Panc1 (cell line): ENCODE measurements at regions not wholly inside any gene's neighbourhood (a gene's known extent, or its start where the extent isn't known, plus 50 kb on each side); places are given as distances from the start of the nearest gene placed in this dataset.

Experiments used
- ATAC-seq: fragments of 200-7000 bp; cut with Tn5 transposase; 2 replicates; pipeline ENCODE4 v1.9.1; 2020; ENCODE audit warnings: mild to moderate bottlenecking, moderate library complexity
- BruUV-seq: library from RNA; stranded (reverse); fragments of 400-500 nt; replicated peaks from 2 replicates; lab custom pipeline; 2021; lab: Mats Ljungman, UMichigan
- CTCF ChIA-PET: fragments of 300-600 bp; sonication (Branson Sonifier 250); formaldehyde crosslinking; loops from one replicate; lab custom pipeline; 2022; ENCODE audit warnings: antibody characterized with exemption; lab: Charles Lee
- POLR2A ChIA-PET: fragments of 300-600 bp; sonication (Branson Sonifier 250); formaldehyde crosslinking; loops from one replicate; lab custom pipeline; 2022; ENCODE audit warnings: antibody characterized with exemption; lab: Charles Lee
- DNase-seq: peaks from one replicate; pipeline ENCODE4 v3.0.0-alpha.2; 2010; ENCODE audit warnings: low read depth, low spot score
- H3K27ac ChIP-seq: 2 replicates; pipeline ENCODE4 v1.5.1; 2011; ENCODE audit warnings: mild to moderate bottlenecking, low read length, inconsistent platforms
- H3K27me3 ChIP-seq: fragments of 200-500 bp; sonication (Bioruptor generic); 2 replicates; pipeline ENCODE4 v1.6.0; 2014; ENCODE audit warnings: low read length, inconsistent platforms; ENCODE audit not compliant: control insufficient read depth, insufficient read depth
- H3K36me3 ChIP-seq: fragments of 200-500 bp; sonication (Bioruptor generic); 2 replicates; pipeline ENCODE4 v1.5.1; 2014; ENCODE audit warnings: inconsistent platforms, mild to moderate bottlenecking, low read length, moderate library complexity; ENCODE audit not compliant: control insufficient read depth, insufficient read depth
- H3K4me1 ChIP-seq: 2 replicates; pipeline ENCODE4 v1.5.1; 2011; ENCODE audit warnings: inconsistent platforms, mild to moderate bottlenecking, low read length, moderate library complexity; ENCODE audit not compliant: control insufficient read depth, insufficient read depth
- H3K4me3 ChIP-seq, 2 experiments: 2 replicates each; pipeline ENCODE4 v1.5.1; 2011 to 2012; ENCODE audit warnings: low read depth in 2 of 2, low read length in 2 of 2, mild to moderate bottlenecking in 2 of 2, inconsistent platforms in 1 of 2, moderate library complexity in 1 of 2
- H3K9me3 ChIP-seq: fragments of 200-500 bp; sonication (Bioruptor generic); 2 replicates; pipeline ENCODE4 v1.5.1; 2014; ENCODE audit warnings: low read depth, mild to moderate bottlenecking, inconsistent platforms, low read length, moderate library complexity; ENCODE audit not compliant: control insufficient read depth, insufficient read depth
- CTCF ChIP-seq: fragments of 450-650 bp; IDR thresholded peaks from 2 replicates; pipeline ENCODE4 v1.5.1; 2017; ENCODE audit warnings: mild to moderate bottlenecking
- POLR2AphosphoS5 ChIP-seq: IDR thresholded peaks from 2 replicates; pipeline ENCODE4 v1.6.1; 2012; ENCODE audit warnings: mild to moderate bottlenecking, low read depth, low read length, moderate library complexity
- REST ChIP-seq, 2 experiments: IDR thresholded peaks; 2 replicates each; pipeline ENCODE4 v1.6.1; 2011 to 2012; ENCODE audit warnings: low read depth in 2 of 2, control low read depth in 1 of 2, low read length in 1 of 2, mild to moderate bottlenecking in 1 of 2, moderate library complexity in 1 of 2; ENCODE audit not compliant: insufficient read depth in 1 of 2
- SIN3A ChIP-seq: IDR thresholded peaks from 2 replicates; pipeline ENCODE4 v1.6.1; 2012; ENCODE audit warnings: low read depth, mild to moderate bottlenecking, low read length, moderate library complexity, borderline replicate concordance; ENCODE audit not compliant: insufficient read depth
- TCF7L2 ChIP-seq: IDR thresholded peaks from 2 replicates; pipeline ENCODE4 v1.6.1; 2011; ENCODE audit warnings: mild to moderate bottlenecking, low read depth, low read length, inconsistent platforms
- in situ Hi-C: cut with HindIII; loops from 2 replicates; pipeline ENCODE4 v1.10.0; 2016; ENCODE audit warnings: low sequenced_read_pairs, low pct_unique_long_range_greater_than_20kb
- intact Hi-C: fragments of 100-400 bp; cut with micrococcal nuclease; formaldehyde crosslinking; loops from one replicate; pipeline ENCODE4 v1.10.0; 2022; ENCODE audit not compliant: unreplicated experiment

GRCh38 chr2:138205281-138205680 lies 241.0 kb downstream of the HNMT start:
- ChIA-PET POLR2A (no interaction called here), CTCF (no interaction called here)
- in situ Hi-C loops = no loop called here
- no peak for ATAC-seq
- Histone ChIP-seq H3K27me3 (no peaks in the 10 kb centered on the region), H3K9me3 (no peaks in the 10 kb centered on the region), H3K4me1 (no peaks in the 10 kb centered on the region), H3K36me3 (no peaks in the 10 kb centered on the region), H3K4me3 (no peak overlapping the region), H3K27ac (no peak overlapping the region)
- TF ChIP-seq REST (IDR thresholded peaks at IDR 0.05; ENCODE audit: insufficient read depth in 1 of 2, low read depth in 2 of 2, low read length in 1 of 2) (no peak), POLR2AphosphoS5 (no peak), CTCF (no peak), SIN3A (no peak), TCF7L2 (no peak)
- intact Hi-C loops = no loop called here
- no peak for DNase-seq
- BruUV-seq = no TSS peak

GRCh38 chr2:138207074-138207930 lies 243.0 kb downstream of the HNMT start:
- TF ChIP-seq TCF7L2 (no peak), POLR2AphosphoS5 (no peak), CTCF (no peak), REST (IDR thresholded peaks at IDR 0.05; ENCODE audit: insufficient read depth in 1 of 2, low read depth in 2 of 2, low read length in 1 of 2) (no peak), SIN3A (no peak)
- no peak overlapping the region for H3K4me3 ChIP-seq
- H3K27ac ChIP-seq = no peak overlapping the region
- no peaks in the 10 kb centered on the region for H3K36me3 ChIP-seq
- H3K27me3 ChIP-seq = no peaks in the 10 kb centered on the region
- no TSS peak for BruUV-seq
- POLR2A ChIA-PET = interaction anchor here (0.8 kb wide), 1 partner anchor 12 kb away, joined by 3 read pairs; no protein-coding TSS in a partner anchor
- H3K4me1 ChIP-seq = no peaks in the 10 kb centered on the region
- DNase-seq = no peak
- CTCF ChIA-PET = interaction anchor here (0.6 kb wide), 1 partner anchor 132 kb away, joined by 4 read pairs; no protein-coding TSS in a partner anchor
- H3K9me3 ChIP-seq = no peaks in the 10 kb centered on the region
- in situ Hi-C loops = no loop called here
- no peak for ATAC-seq
- intact Hi-C loops = no loop called here
